ENCODE measurements at regions not wholly inside any gene's neighbourhood (a gene's known extent, or its start where the extent isn't known, plus 50 kb on each side); places are given as distances from the start of the nearest gene placed in this dataset.

DNA sequence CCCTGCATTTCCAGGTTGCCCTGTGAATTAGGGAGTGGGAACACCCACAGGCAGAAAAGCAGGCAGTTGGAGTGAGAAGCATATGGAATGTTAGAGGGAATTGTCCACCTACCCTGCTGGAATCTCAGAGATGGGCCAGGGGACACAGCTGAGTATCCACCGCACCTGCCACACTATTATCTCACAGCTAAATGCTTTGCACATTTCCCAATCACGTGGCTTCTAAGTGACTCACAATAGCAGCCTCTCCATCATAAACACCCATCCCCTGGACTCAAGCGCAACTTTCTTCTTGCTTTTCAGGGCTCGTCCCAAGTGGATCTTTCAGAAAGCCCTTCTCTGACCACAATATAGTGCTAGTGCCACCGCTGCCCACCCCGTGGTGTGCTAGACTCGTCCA is 389.0 kb upstream of the LMCD1 start:
- TF ChIP-seq, protein P1, sequence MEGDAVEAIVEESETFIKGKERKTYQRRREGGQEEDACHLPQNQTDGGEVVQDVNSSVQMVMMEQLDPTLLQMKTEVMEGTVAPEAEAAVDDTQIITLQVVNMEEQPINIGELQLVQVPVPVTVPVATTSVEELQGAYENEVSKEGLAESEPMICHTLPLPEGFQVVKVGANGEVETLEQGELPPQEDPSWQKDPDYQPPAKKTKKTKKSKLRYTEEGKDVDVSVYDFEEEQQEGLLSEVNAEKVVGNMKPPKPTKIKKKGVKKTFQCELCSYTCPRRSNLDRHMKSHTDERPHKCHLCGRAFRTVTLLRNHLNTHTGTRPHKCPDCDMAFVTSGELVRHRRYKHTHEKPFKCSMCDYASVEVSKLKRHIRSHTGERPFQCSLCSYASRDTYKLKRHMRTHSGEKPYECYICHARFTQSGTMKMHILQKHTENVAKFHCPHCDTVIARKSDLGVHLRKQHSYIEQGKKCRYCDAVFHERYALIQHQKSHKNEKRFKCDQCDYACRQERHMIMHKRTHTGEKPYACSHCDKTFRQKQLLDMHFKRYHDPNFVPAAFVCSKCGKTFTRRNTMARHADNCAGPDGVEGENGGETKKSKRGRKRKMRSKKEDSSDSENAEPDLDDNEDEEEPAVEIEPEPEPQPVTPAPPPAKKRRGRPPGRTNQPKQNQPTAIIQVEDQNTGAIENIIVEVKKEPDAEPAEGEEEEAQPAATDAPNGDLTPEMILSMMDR (IDR thresholded peaks at IDR 0.05; ENCODE audit: poor library complexity, severe bottlenecking) = no peak
- TF ChIP-seq TAF1 (IDR thresholded peaks at IDR 0.05; ENCODE audit: low read depth) (no peak), RAD21 (conservative IDR thresholded peaks at IDR 0.05) (no peak), EZH2 (IDR thresholded peaks at IDR 0.05; ENCODE audit: borderline replicate concordance, insufficient read depth, low read length, poor library complexity, severe bottlenecking) (no peak), EP300 (conservative IDR thresholded peaks at IDR 0.05; ENCODE audit: poor library complexity, severe bottlenecking) (no peak), MXI1 (conservative IDR thresholded peaks at IDR 0.05; ENCODE audit: poor library complexity, severe bottlenecking) (no peak), SMC3 (conservative IDR thresholded peaks at IDR 0.05; ENCODE audit: poor library complexity) (no peak)
